ENCODE measurements at regions not wholly inside any gene's neighbourhood (a gene's known extent, or its start where the extent isn't known, plus 50 kb on each side); places are given as distances from the start of the nearest gene placed in this dataset.

DNA sequence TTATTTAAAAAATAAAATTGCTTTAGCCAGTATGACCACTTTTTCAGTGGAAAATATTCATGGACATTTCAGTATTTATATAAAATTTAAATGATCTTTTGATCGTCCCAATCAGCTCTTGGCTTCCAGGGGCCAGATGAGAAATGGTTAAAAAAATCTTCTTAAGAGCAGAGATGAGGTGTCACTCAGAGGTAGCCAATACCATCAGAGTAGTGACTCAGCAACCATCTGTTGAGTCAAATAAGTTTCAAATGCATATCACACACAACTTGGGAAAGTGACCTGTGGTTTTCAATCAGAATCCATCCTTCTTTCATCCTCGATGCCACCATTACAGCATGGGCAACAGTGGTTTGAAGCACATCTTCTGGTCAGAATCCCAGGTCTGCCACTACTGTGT lies 958.8 kb upstream of the NR2F2 start:
- H3K27me3 ChIP-seq: no peaks in the 10 kb centered on the region
- H3K27ac ChIP-seq: no peak overlapping the region
- no peaks in the 10 kb centered on the region for H3K9me3 ChIP-seq (ENCODE audit: low read depth)
- no peaks in the 10 kb centered on the region for H3K36me3 ChIP-seq
- TF ChIP-seq, protein P1, sequence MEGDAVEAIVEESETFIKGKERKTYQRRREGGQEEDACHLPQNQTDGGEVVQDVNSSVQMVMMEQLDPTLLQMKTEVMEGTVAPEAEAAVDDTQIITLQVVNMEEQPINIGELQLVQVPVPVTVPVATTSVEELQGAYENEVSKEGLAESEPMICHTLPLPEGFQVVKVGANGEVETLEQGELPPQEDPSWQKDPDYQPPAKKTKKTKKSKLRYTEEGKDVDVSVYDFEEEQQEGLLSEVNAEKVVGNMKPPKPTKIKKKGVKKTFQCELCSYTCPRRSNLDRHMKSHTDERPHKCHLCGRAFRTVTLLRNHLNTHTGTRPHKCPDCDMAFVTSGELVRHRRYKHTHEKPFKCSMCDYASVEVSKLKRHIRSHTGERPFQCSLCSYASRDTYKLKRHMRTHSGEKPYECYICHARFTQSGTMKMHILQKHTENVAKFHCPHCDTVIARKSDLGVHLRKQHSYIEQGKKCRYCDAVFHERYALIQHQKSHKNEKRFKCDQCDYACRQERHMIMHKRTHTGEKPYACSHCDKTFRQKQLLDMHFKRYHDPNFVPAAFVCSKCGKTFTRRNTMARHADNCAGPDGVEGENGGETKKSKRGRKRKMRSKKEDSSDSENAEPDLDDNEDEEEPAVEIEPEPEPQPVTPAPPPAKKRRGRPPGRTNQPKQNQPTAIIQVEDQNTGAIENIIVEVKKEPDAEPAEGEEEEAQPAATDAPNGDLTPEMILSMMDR (IDR thresholded peaks at IDR 0.05; ENCODE audit: low read depth, low read length): no peak
- H3K4me1 ChIP-seq (ENCODE audit: low read depth): no peaks in the 10 kb centered on the region
- H3K4me3 ChIP-seq: no peak overlapping the region
- DNase-seq (ENCODE audit: low read depth in 1 of 2, low spot score in 1 of 2): no peak

- Histone ChIP-seq H3K4me1 (ENCODE audit: low read depth) (no peaks in the 10 kb centered on the region), H3K4me3 (no peak overlapping the region), H3K27me3 (no peaks in the 10 kb centered on the region), H3K36me3 (no peaks in the 10 kb centered on the region), H3K27ac (no peak overlapping the region), H3K9me3 (ENCODE audit: low read depth) (no peaks in the 10 kb centered on the region)
- TF ChIP-seq, protein P1 (IDR thresholded peaks at IDR 0.05; ENCODE audit: low read depth, low read length): no peak
- peak in 1 of 2 donors; percentile 13 for DNase-seq (ENCODE audit: low read depth in 1 of 2, low spot score in 1 of 2)
Observed at GRCh38 chr15:95375281-95375680, 955.2 kb upstream of the NR2F2 start.

- Histone ChIP-seq H3K27me3 (no peaks in the 10 kb centered on the region), H3K4me1 (ENCODE audit: low read depth) (no peaks in the 10 kb centered on the region), H3K36me3 (no peaks in the 10 kb centered on the region), H3K4me3 (no peak overlapping the region), H3K9me3 (ENCODE audit: low read depth) (no peaks in the 10 kb centered on the region), H3K27ac (no peak overlapping the region)
- DNase-seq (ENCODE audit: low read depth in 1 of 2, low spot score in 1 of 2): no peak
- TF ChIP-seq, protein P1 (IDR thresholded peaks at IDR 0.05; ENCODE audit: low read depth, low read length): no peak
Observed at GRCh38 chr15:95377258-95377852, 953.1 kb upstream of the NR2F2 start.

- DNase-seq (ENCODE audit: low read depth in 1 of 2, low spot score in 1 of 2): peak in 1 of 2 donors; percentile 66
- Histone ChIP-seq H3K4me3 (no peak overlapping the region), H3K36me3 (no peaks in the 10 kb centered on the region), H3K4me1 (ENCODE audit: low read depth) (peaks cover 15% of the 10 kb centered on the region), H3K9me3 (ENCODE audit: low read depth) (no peaks in the 10 kb centered on the region), H3K27me3 (no peaks in the 10 kb centered on the region), H3K27ac (no peak overlapping the region)
- TF ChIP-seq, protein P1 (IDR thresholded peaks at IDR 0.05; ENCODE audit: low read depth, low read length): no peak
Observed at GRCh38 chr15:95394186-95395067, 936.1 kb upstream of the NR2F2 start.

GRCh38 chr15:95400428-95400827 lies 930.1 kb upstream of the NR2F2 start:
- no peak overlapping the region for H3K4me3 ChIP-seq
- H3K9me3 ChIP-seq (ENCODE audit: low read depth): no peaks in the 10 kb centered on the region
- no peaks in the 10 kb centered on the region for H3K27me3 ChIP-seq
- no peaks in the 10 kb centered on the region for H3K36me3 ChIP-seq
- H3K4me1 ChIP-seq (ENCODE audit: low read depth): no peaks in the 10 kb centered on the region
- DNase-seq (ENCODE audit: low read depth in 1 of 2, low spot score in 1 of 2): no peak
- H3K27ac ChIP-seq: no peak overlapping the region
- TF ChIP-seq, protein P1 (IDR thresholded peaks at IDR 0.05; ENCODE audit: low read depth, low read length): no peak

Measured in cardiac muscle cell (in vitro differentiated cells and primary cell).